ENCODE measurements at regions not wholly inside any gene's neighbourhood (a gene's known extent, or its start where the extent isn't known, plus 50 kb on each side); places are given as distances from the start of the nearest gene placed in this dataset.

GRCh38 chr6:53419026-53419425 lies 70.3 kb upstream of the ELOVL5 start:
- Histone ChIP-seq H2BK5ac (ENCODE audit: insufficient read length, low read length) (no peak overlapping the region), H2AFZ (ENCODE audit: low read length) (no peak overlapping the region), H3K18ac (ENCODE audit: insufficient read length, low read depth, low read length) (no peak overlapping the region), H3K14ac (ENCODE audit: insufficient read depth, low read length) (no peak overlapping the region), H3K4ac (ENCODE audit: low read depth, low read length) (no peak overlapping the region), H4K20me1 (ENCODE audit: control insufficient read depth, insufficient read depth, insufficient read length) (no peaks in the 10 kb centered on the region), H2BK20ac (ENCODE audit: low read depth, low read length, poor library complexity, severe bottlenecking) (no peak overlapping the region), H3K56ac (ENCODE audit: insufficient read length, low read depth, low read length) (no peak overlapping the region), H3K27ac (ENCODE audit: insufficient read length, low read depth, low read length) (no peak overlapping the region), H2AK5ac (ENCODE audit: insufficient read length, low read length) (no peak overlapping the region), H3K9ac (ENCODE audit: extremely low read depth, insufficient read length, low read length) (no peak overlapping the region), H3K9me3 (ENCODE audit: control insufficient read depth, low read depth, low read length) (no peaks in the 10 kb centered on the region), H4K91ac (ENCODE audit: insufficient read length, low read depth, low read length) (no peak overlapping the region), H3K79me2 (ENCODE audit: insufficient read depth, low read length) (no peaks in the 10 kb centered on the region), H3K79me1 (ENCODE audit: insufficient read depth, low read depth, low read length, poor library complexity, severe bottlenecking) (no peaks in the 10 kb centered on the region), H2BK15ac (ENCODE audit: low read depth, low read length) (no peak overlapping the region), H3K4me1 (ENCODE audit: insufficient read depth, low read length) (no peaks in the 10 kb centered on the region), H3K23ac (ENCODE audit: insufficient read length, low read depth, low read length) (no peak overlapping the region), H2BK12ac (ENCODE audit: insufficient read length, low read depth, low read length) (no peak overlapping the region), H4K8ac (replicated peaks; ENCODE audit: insufficient read length, low read depth, low read length) (peak overlapping the region; percentile 39), H3K23me2 (ENCODE audit: insufficient read length, low read depth, low read length, poor library complexity, severe bottlenecking) (no peaks in the 10 kb centered on the region), H4K5ac (ENCODE audit: insufficient read length, low read depth, low read length) (no peak overlapping the region), H3K4me2 (ENCODE audit: insufficient read depth, insufficient read length, low read length) (no peak overlapping the region), H3K27me3 (ENCODE audit: insufficient read depth, low read length) (no peaks in the 10 kb centered on the region; the same call in 1 of the 2 replicates), H3T11ph (ENCODE audit: low read length) (no peak overlapping the region), H2BK120ac (ENCODE audit: low read depth, low read length, poor library complexity, severe bottlenecking) (no peak overlapping the region)
- Mint-ChIP-seq H3K36me3 (ENCODE audit: insufficient read depth in 1 of 3, low read depth in 3 of 3) (no peaks in the 10 kb centered on the region), H3K27me3 (ENCODE audit: low read depth) (no peaks in the 10 kb centered on the region), H3K4me3 (no peak overlapping the region), H3K4me1 (no peaks in the 10 kb centered on the region), H3K27ac (no peak overlapping the region), H3K9me3 (no peaks in the 10 kb centered on the region)
- WGBS (ENCODE audit: extremely low coverage, insufficient read length, low lambda C conversion rate), result no CpG with 5 or more reads among the region's 1 CpG
- DNase-seq, result no peak
- no peak for TF ChIP-seq CTCF (conservative IDR thresholded peaks at IDR 0.05)

Measured in H9 (cell line).